Heart right ventricle (tissue), 16 donors: ENCODE measurements at regions not wholly inside any gene's neighbourhood (a gene's known extent, or its start where the extent isn't known, plus 50 kb on each side); places are given as distances from the start of the nearest gene placed in this dataset.
A peak's percentile ranks its signal among the peaks of the same experiment; 100 is the strongest.

Experiments used
- ATAC-seq, 8 donors: fragments of 200-7000 bp; cut with Tn5 transposase; one replicate each; pipeline ENCODE4 v1.9.1; 2020; ENCODE audit warnings: mild to moderate bottlenecking in 8 of 8, moderate library complexity in 8 of 8, moderate number of reproducible peaks in 1 of 8
- DNase-seq, 2 donors: peaks; one replicate each; pipeline ENCODE4 v3.0.0-alpha.2; 2020
- H3K27ac ChIP-seq, 10 donors: fragments of 200-600 bp; sonication (generic) in 2 of 10; one replicate each; pipeline versions ENCODE4 v1.5.0 to v1.8.0; 2020 to 2022; ENCODE audit warnings: mild to moderate bottlenecking in 3 of 10
- H3K27me3 ChIP-seq, 7 donors: fragments of 200-600 bp; one replicate each; pipeline ENCODE4 v1.8.0; 2021 to 2022; ENCODE audit warnings: mild to moderate bottlenecking in 2 of 7
- H3K36me3 ChIP-seq, 9 donors: fragments of 200-600 bp; sonication (generic) in 1 of 9; one replicate each; pipeline versions ENCODE4 v1.5.0 to v1.8.0; 2020 to 2022; ENCODE audit warnings: mild to moderate bottlenecking in 2 of 9
- H3K4me1 ChIP-seq, 9 donors: fragments of 200-600 bp; sonication (generic) in 1 of 9; one replicate each; pipeline versions ENCODE4 v1.5.0 to v1.8.0; 2020 to 2022; ENCODE audit warnings: mild to moderate bottlenecking in 4 of 9
- H3K4me3 ChIP-seq, 10 donors: fragments of 200-600 bp; sonication (generic) in 2 of 10; one replicate each; pipeline versions ENCODE4 v1.5.0 to v1.8.0; 2020 to 2022; ENCODE audit warnings: mild to moderate bottlenecking in 7 of 10, moderate library complexity in 2 of 10
- H3K9me3 ChIP-seq, 11 donors: fragments of 200-600 bp in 10 of 11; sonication (generic) in 2 of 11; one replicate each; pipeline versions ENCODE4 v1.5.0 to v1.8.0; 2013 to 2022; ENCODE audit warnings: mild to moderate bottlenecking in 2 of 11, control low read depth in 1 of 11, moderate library complexity in 1 of 11
- WGBS, 2 donors: extraction: QIAGEN DNeasy Blood & Tissue Kit; methylation state at CpG; one replicate each; pipeline ENCODE4 v1.1.7; 2013; ENCODE audit warnings: inconsistent platforms in 1 of 2; 5-methylcytosine and 5-hydroxymethylcytosine counted together
- intact Hi-C, 10 donors: fragments of 100-400 bp; cut with DNase I; formaldehyde crosslinking; loops; one replicate each; pipeline versions ENCODE4 v1.11.1 to v1.14.2; 2022
- TF ChIP-seq, protein P1 (sequence below), 9 donors: fragments of 200-600 bp; sonication (generic) in 2 of 9; IDR thresholded peaks; one replicate each; pipeline versions ENCODE4 v1.5.0 to v1.8.0; 2021 to 2022; ENCODE audit warnings: antibody characterized with exemption in 9 of 9, mild to moderate bottlenecking in 5 of 9, moderate library complexity in 1 of 9
- donor health status: Arrhythmogenic right ventricular cardiomyopathy.
- donor health status: ischemic (EF 13 %, LVEDD 7.1; RV severe dilation, severe dysfunction).
- donor health status: healthy with polysubstance abuse.
- donor health status: DM: no; HTN: yes; CAD: no.
- donor health status: DM: no; HTN: no; CAD: no.
- donor health status: ischemic (EF 25% LVEDD 6.9; RV normal size, moderate dysfunction).
- donor health status: ischemic (EF 25% LVEDD 5.7; RV mildly dilated, moderate dysfunction).
- donor health status: healthy.
- donor health status: DM: yes; HTN: yes; CAD: no.
- donor health status: Ischemic cardiomyopathy.
- donor health status: ischemic (EF 35%, LVEDD 5.7; RV mildly dilated, moderate dysfunction).
- donor health status: nonischemic (EF 11% LVEDD 7.7; RV severe dilation, severe dysfunction).
- donor health status: DM: yes; HTN: yes; CAD: no.
- donor health status: PGD.
- donor health status: ischemic (EF 29% LVEDD 5.4; RV normal size, mild dysfunction).
- donor health status: nonischemic (EF 23%, LVEDD 6.1; RV moderate dilation, normal function).

GRCh38 chr1:94729267-94729666 is 90.9 kb upstream of the SLC44A3 start:
- DNase-seq, result peak in 1 of 2 donors; percentile 44
- Histone ChIP-seq H3K27ac (peak overlapping the region in 6 of 10 donors; percentile 9 to 61 (median 36)), H3K9me3 (no peaks in the 10 kb centered on the region), H3K4me3 (no peak overlapping the region), H3K27me3 (no peaks in the 10 kb centered on the region), H3K4me1 (peaks cover 0 to 29% (median 6%) of the 10 kb centered on the region in 9 donors), H3K36me3 (no peaks in the 10 kb centered on the region)
- peak in 6 of 8 donors; percentile 70 to 90 (median 82) for ATAC-seq
- intact Hi-C loops, result no loop called here
- WGBS, 2 donors, result 38 to 47% methylated on average over 1 of the region's 1 CpG
- TF ChIP-seq, protein P1, sequence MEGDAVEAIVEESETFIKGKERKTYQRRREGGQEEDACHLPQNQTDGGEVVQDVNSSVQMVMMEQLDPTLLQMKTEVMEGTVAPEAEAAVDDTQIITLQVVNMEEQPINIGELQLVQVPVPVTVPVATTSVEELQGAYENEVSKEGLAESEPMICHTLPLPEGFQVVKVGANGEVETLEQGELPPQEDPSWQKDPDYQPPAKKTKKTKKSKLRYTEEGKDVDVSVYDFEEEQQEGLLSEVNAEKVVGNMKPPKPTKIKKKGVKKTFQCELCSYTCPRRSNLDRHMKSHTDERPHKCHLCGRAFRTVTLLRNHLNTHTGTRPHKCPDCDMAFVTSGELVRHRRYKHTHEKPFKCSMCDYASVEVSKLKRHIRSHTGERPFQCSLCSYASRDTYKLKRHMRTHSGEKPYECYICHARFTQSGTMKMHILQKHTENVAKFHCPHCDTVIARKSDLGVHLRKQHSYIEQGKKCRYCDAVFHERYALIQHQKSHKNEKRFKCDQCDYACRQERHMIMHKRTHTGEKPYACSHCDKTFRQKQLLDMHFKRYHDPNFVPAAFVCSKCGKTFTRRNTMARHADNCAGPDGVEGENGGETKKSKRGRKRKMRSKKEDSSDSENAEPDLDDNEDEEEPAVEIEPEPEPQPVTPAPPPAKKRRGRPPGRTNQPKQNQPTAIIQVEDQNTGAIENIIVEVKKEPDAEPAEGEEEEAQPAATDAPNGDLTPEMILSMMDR (IDR thresholded peaks at IDR 0.05), result no peak

DNA sequence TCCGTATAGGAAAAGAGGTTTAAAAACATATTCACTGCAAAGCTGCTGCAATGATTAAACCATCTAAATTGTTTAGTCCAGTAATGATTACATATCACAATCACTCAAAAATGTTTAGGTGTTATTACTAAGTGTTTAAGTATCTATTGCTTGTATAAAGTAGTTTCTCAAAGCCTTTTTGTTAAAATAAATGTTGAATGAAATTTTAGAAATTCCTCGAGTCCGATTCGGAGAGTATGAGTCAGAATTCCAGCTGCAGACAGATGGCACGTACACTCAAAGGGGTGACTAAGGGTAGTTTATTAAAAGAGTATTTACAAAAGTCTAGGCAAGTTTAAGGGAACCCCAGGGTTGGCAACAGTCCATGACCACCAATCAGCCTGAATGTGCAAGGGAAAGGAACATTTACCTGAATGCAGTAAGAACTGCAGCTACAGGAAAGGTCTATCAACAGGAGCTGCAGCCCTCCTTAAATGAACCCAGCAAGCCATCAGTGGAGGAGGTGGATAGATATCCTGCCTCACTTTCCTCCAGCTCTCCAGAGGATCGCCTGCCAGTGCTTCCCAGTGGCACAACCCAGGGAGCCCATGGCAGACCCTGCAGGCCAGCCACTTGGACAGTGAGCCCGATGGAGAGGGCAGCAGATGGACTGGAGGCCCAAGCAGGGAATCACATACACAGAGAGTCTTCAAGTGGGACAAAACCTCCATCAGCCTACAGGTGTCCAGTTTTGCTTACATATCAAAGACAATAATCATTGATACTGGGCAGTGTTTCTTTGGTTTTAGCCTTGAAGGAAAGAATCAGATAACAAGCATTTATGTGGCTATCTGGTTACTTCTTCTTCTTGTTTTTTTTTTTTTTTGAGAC is 92.1 kb upstream of the SLC44A3 start:
- Histone ChIP-seq H3K4me1 (peaks cover 0 to 41% (median 6%) of the 10 kb centered on the region in 9 donors), H3K4me3 (no peak overlapping the region), H3K27ac (peak overlapping the region in 2 of 10 donors; percentile 37 to 49), H3K9me3 (no peaks in the 10 kb centered on the region), H3K27me3 (no peaks in the 10 kb centered on the region), H3K36me3 (no peaks in the 10 kb centered on the region)
- TF ChIP-seq, protein P1 (IDR thresholded peaks at IDR 0.05), result no peak
- WGBS, 2 donors, result 72 to 82% methylated on average over 7 of the region's 7 CpGs
- ATAC-seq (peak in 3 of 8 donors; percentile 32 to 44 (median 40)), DNase-seq (peak in 1 of 2 donors; percentile 30)
- intact Hi-C loops, result no loop called here

DNA sequence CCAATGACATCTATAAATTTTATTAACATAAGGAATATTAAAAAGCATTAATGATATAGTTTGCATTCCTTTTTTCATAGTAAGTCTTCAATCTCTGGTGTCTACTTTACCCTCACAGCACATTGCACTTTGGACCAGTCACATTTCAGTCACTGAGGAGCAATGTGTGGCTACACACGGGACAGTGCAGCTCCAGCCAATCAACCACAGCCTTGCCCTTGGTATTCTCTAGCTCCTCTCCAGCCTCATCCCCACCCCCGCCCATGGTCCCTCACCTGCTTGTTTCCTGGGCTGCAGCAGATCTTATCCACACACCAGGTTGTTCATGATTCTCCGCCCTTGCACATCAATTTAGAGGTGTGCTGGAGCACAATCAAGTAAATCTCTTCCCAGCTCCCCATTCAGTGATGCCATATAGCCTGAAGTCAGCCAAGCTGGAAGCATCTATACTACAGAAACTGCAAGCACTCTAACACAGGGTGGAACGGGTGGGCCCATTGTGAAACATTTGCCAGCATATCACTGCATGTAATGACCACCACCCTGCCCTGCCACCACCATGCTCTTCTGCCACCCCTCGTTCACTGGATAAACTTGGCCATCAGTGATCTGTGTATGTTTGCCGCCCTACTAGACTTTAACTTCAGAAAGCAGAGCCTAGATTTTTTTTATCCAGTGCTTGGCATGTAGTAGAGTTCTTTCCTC is 93.0 kb upstream of the SLC44A3 start:
- TF ChIP-seq, protein P1 (IDR thresholded peaks at IDR 0.05), result no peak
- DNase-seq, result no peak
- H3K36me3 ChIP-seq, result no peaks in the 10 kb centered on the region
- peaks cover 0 to 43% (median 6%) of the 10 kb centered on the region in 9 donors for H3K4me1 ChIP-seq
- no peak overlapping the region for H3K4me3 ChIP-seq
- WGBS, 2 donors, result 88 to 94% methylated on average over 6 of the region's 6 CpGs
- no peaks in the 10 kb centered on the region for H3K27me3 ChIP-seq
- no peak overlapping the region for H3K27ac ChIP-seq
- ATAC-seq, result no peak
- no peaks in the 10 kb centered on the region for H3K9me3 ChIP-seq
- intact Hi-C loops, result no loop called here

DNA sequence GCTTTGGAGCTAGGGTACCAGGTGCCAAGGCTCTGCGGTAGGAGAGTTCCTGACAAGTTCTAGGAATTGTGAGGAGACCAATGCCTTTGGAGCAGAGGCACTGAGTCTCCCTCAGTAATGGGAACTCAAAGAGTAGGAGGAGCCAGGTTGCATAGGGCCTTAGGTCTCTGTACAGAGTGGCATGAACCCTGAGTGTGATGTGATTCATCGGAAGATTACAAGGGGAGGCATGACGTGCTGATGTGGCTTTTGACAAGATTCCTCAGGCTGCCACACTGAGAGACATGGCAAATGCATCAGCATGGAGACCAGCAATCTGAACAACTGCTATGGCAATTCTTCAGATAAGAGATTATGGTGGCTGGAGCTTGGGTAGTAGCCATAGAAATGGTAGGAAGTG is 94.6 kb upstream of the SLC44A3 start:
- TF ChIP-seq, protein P1 (IDR thresholded peaks at IDR 0.05), result no peak
- H3K27me3 ChIP-seq, result no peaks in the 10 kb centered on the region
- intact Hi-C loops, result no loop called here
- H3K27ac ChIP-seq, result no peak overlapping the region
- peaks cover 0 to 58% (median 6%) of the 10 kb centered on the region in 9 donors for H3K4me1 ChIP-seq
- ATAC-seq (no peak), DNase-seq (no peak)
- no peaks in the 10 kb centered on the region for H3K9me3 ChIP-seq
- H3K4me3 ChIP-seq, result no peak overlapping the region
- WGBS, 2 donors, result 96 to 98% methylated on average over 3 of the region's 3 CpGs
- H3K36me3 ChIP-seq, result no peaks in the 10 kb centered on the region
